ENCODE measurements at regions not wholly inside any gene's neighbourhood (a gene's known extent, or its start where the extent isn't known, plus 50 kb on each side); places are given as distances from the start of the nearest gene placed in this dataset.

GRCh38 chr6:168925671-168926070 lies 328.0 kb downstream of the THBS2 start:
- H3K4me1 Mint-ChIP-seq (ENCODE audit: insufficient read depth, unreplicated experiment) = no peaks in the 10 kb centered on the region
- no peak overlapping the region for H3K27ac Mint-ChIP-seq (ENCODE audit: low read depth, unreplicated experiment)
- H3K36me3 Mint-ChIP-seq (ENCODE audit: insufficient read depth, unreplicated experiment) = no peaks in the 10 kb centered on the region
- TF ChIP-seq CTCF (IDR thresholded peaks at IDR 0.05; ENCODE audit: unreplicated experiment) = no peak
- ChIA-PET POLR2A (no interaction called here), CTCF (no interaction called here)
- DNase-seq (ENCODE audit: unreplicated experiment) = no peak
- H3K4me3 Mint-ChIP-seq (ENCODE audit: unreplicated experiment) = no peak overlapping the region
- H3K9me3 Mint-ChIP-seq (ENCODE audit: unreplicated experiment) = no peaks in the 10 kb centered on the region
- no peaks in the 10 kb centered on the region for H3K27me3 Mint-ChIP-seq (ENCODE audit: insufficient read depth, unreplicated experiment)
- intact Hi-C loops (cut with micrococcal nuclease) = no loop called here
- BruUV-seq (replicated peaks) = no TSS peak

GRCh38 chr6:168923171-168923570 lies 330.5 kb downstream of the THBS2 start:
- no TSS peak for BruUV-seq (replicated peaks)
- Mint-ChIP-seq H3K4me3 (ENCODE audit: unreplicated experiment) (no peak overlapping the region), H3K4me1 (ENCODE audit: insufficient read depth, unreplicated experiment) (no peaks in the 10 kb centered on the region), H3K27ac (ENCODE audit: low read depth, unreplicated experiment) (no peak overlapping the region), H3K36me3 (ENCODE audit: insufficient read depth, unreplicated experiment) (no peaks in the 10 kb centered on the region), H3K9me3 (ENCODE audit: unreplicated experiment) (no peaks in the 10 kb centered on the region), H3K27me3 (ENCODE audit: insufficient read depth, unreplicated experiment) (no peaks in the 10 kb centered on the region)
- intact Hi-C loops (cut with micrococcal nuclease) = no loop called here
- CTCF ChIA-PET = no interaction called here
- POLR2A ChIA-PET = interaction anchor here (0.6 to 0.7 kb wide), 2 partner anchors 766 to 775 kb away, joined by 3 read pairs; no protein-coding TSS in a partner anchor
- TF ChIP-seq CTCF (IDR thresholded peaks at IDR 0.05; ENCODE audit: unreplicated experiment) = no peak
- DNase-seq (ENCODE audit: unreplicated experiment) = no peak

DNA sequence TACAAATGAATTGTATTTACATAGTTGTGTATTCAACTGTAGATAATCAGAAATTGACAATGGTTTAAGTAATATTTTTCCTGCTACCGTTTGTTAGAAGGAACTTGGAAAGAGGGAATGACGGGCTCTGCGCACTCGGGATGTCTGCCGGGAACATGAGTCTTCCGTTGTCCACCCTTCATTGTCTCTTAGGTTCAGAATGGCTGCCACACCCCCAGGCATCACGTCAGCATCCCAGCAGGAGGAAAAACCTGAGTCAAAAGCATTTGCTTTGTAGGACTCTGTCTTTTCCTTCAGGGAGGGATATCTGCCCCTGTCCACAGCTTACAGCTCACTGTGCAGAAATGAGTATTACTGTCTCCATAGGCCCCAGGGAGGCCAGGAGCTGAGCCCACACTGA lies 331.2 kb downstream of the THBS2 start:
- intact Hi-C loops (cut with micrococcal nuclease) = no loop called here
- no peaks in the 10 kb centered on the region for H3K9me3 Mint-ChIP-seq (ENCODE audit: unreplicated experiment)
- no peaks in the 10 kb centered on the region for H3K27me3 Mint-ChIP-seq (ENCODE audit: insufficient read depth, unreplicated experiment)
- no peak for TF ChIP-seq CTCF (IDR thresholded peaks at IDR 0.05; ENCODE audit: unreplicated experiment)
- no peaks in the 10 kb centered on the region for H3K4me1 Mint-ChIP-seq (ENCODE audit: insufficient read depth, unreplicated experiment)
- CTCF ChIA-PET = no interaction called here
- DNase-seq (ENCODE audit: unreplicated experiment) = no peak
- POLR2A ChIA-PET = interaction anchor here (0.6 to 0.7 kb wide), 2 partner anchors 766 to 776 kb away, joined by 3 read pairs; no protein-coding TSS in a partner anchor
- no peak overlapping the region for H3K27ac Mint-ChIP-seq (ENCODE audit: low read depth, unreplicated experiment)
- no peak overlapping the region for H3K4me3 Mint-ChIP-seq (ENCODE audit: unreplicated experiment)
- no peaks in the 10 kb centered on the region for H3K36me3 Mint-ChIP-seq (ENCODE audit: insufficient read depth, unreplicated experiment)
- BruUV-seq (replicated peaks) = no TSS peak

DNA sequence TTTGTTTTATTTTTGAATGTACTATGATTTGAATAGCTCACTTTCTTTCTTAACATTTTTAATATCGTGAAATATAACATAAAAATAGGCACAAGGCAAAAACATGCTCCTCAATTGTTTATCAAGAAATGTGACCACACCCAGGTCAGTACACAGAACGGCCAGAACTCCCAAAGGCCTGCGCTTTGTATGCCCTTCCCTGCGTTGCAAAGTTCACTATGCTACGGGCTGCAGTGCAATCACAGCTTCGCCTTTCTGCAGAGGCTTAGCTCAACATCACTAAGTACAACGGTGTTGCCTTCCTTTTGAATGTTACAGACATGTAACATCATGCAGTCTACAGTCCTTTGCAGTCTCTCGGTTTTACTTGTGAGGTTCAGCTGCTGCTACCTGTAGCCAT lies 333.4 kb downstream of the THBS2 start:
- TF ChIP-seq CTCF (IDR thresholded peaks at IDR 0.05; ENCODE audit: unreplicated experiment) = no peak
- ChIA-PET CTCF (no interaction called here), POLR2A (interaction anchor here (1.6 kb wide), 1 partner anchor 17 kb away, joined by 3 read pairs; no protein-coding TSS in a partner anchor)
- Mint-ChIP-seq H3K4me1 (ENCODE audit: insufficient read depth, unreplicated experiment) (no peaks in the 10 kb centered on the region), H3K36me3 (ENCODE audit: insufficient read depth, unreplicated experiment) (no peaks in the 10 kb centered on the region), H3K4me3 (ENCODE audit: unreplicated experiment) (no peak overlapping the region), H3K27me3 (ENCODE audit: insufficient read depth, unreplicated experiment) (no peaks in the 10 kb centered on the region), H3K9me3 (ENCODE audit: unreplicated experiment) (no peaks in the 10 kb centered on the region), H3K27ac (ENCODE audit: low read depth, unreplicated experiment) (no peak overlapping the region)
- no TSS peak for BruUV-seq (replicated peaks)
- no peak for DNase-seq (ENCODE audit: unreplicated experiment)
- intact Hi-C loops (cut with micrococcal nuclease) = no loop called here

All from MCF 10A (cell line).